Neuronal stem cell (in vitro differentiated cells): ENCODE measurements at regions not wholly inside any gene's neighbourhood (a gene's known extent, or its start where the extent isn't known, plus 50 kb on each side); places are given as distances from the start of the nearest gene placed in this dataset.

ENCODE experiments used
- DNase-seq: peaks from one replicate; pipeline ENCODE4 v3.0.0-alpha.2; 2013; ENCODE audit warnings: low spot score
- H2AFZ ChIP-seq: one replicate; pipeline ENCODE4 v1.6.1; 2013; ENCODE audit warnings: mild to moderate bottlenecking, low read length, inconsistent platforms
- H2AK5ac ChIP-seq: 2 replicates; pipeline ENCODE4 v1.6.1; 2013; ENCODE audit warnings: low read depth, mild to moderate bottlenecking, inconsistent platforms, low read length, moderate library complexity, mixed read lengths
- H2BK120ac ChIP-seq: 2 replicates; pipeline ENCODE4 v1.6.1; 2013; ENCODE audit warnings: low read depth, mild to moderate bottlenecking, inconsistent platforms, low read length, moderate library complexity, mixed read lengths
- H2BK12ac ChIP-seq: one replicate; pipeline ENCODE4 v1.6.1; 2013; ENCODE audit warnings: low read length, inconsistent platforms
- H2BK15ac ChIP-seq: 2 replicates; pipeline ENCODE4 v1.6.1; 2013; ENCODE audit warnings: mild to moderate bottlenecking, low read length, inconsistent platforms, mixed read lengths
- H2BK5ac ChIP-seq: one replicate; pipeline ENCODE4 v1.6.1; 2013; ENCODE audit warnings: inconsistent platforms, mild to moderate bottlenecking, low read length, moderate library complexity
- H3K14ac ChIP-seq: one replicate; pipeline ENCODE4 v1.6.1; 2013; ENCODE audit warnings: low read length, inconsistent platforms
- H3K18ac ChIP-seq: 2 replicates; pipeline ENCODE4 v1.6.1; 2013; ENCODE audit warnings: low read length, inconsistent platforms
- H3K23ac ChIP-seq: 2 replicates; pipeline ENCODE4 v1.6.1; 2013; ENCODE audit warnings: low read depth, mild to moderate bottlenecking, mixed read lengths, low read length, inconsistent platforms; ENCODE audit not compliant: poor library complexity
- H3K27ac ChIP-seq: replicated peaks from 3 replicates; pipeline ENCODE4 v1.5.1; 2013; ENCODE audit warnings: low read length, inconsistent platforms
- H3K27me3 ChIP-seq, 3 experiments: 2 replicates each; pipeline ENCODE4 v1.6.1; 2013; ENCODE audit warnings: low read length in 3 of 3, mild to moderate bottlenecking in 2 of 3, inconsistent platforms in 1 of 3, low read depth in 1 of 3, mixed read lengths in 1 of 3, moderate library complexity in 1 of 3; ENCODE audit not compliant: control insufficient read depth in 3 of 3, insufficient read depth in 3 of 3
- H3K36me3 ChIP-seq, 2 donors: replicated peaks in 1 of 2; 2 replicates each; pipeline ENCODE4 v1.6.1; 2013; ENCODE audit warnings: low read length in 2 of 2; ENCODE audit not compliant: control insufficient read depth in 2 of 2, insufficient read depth in 2 of 2
- H3K4ac ChIP-seq: 2 replicates; pipeline ENCODE4 v1.6.1; 2013; ENCODE audit warnings: inconsistent platforms, mild to moderate bottlenecking, low read length, moderate library complexity
- H3K4me1 ChIP-seq, 2 donors: 1 replicate in 1 of 2; 2 replicates in 1 of 2; pipeline ENCODE4 v1.6.1; 2013; ENCODE audit warnings: low read length in 2 of 2, low read depth in 1 of 2; ENCODE audit not compliant: control insufficient read depth in 2 of 2, insufficient read depth in 1 of 2
- H3K4me2 ChIP-seq: one replicate; pipeline ENCODE4 v1.6.1; 2013; ENCODE audit warnings: mild to moderate bottlenecking, low read length, inconsistent platforms; ENCODE audit not compliant: insufficient read depth, poor library complexity, severe bottlenecking
- H3K4me3 ChIP-seq, 2 donors: 2 replicates each; pipeline ENCODE4 v1.5.1; 2013; ENCODE audit warnings: low read length in 2 of 2, mild to moderate bottlenecking in 2 of 2, inconsistent platforms in 1 of 2, moderate library complexity in 1 of 2
- H3K79me1 ChIP-seq: one replicate; pipeline ENCODE4 v1.6.1; 2013; ENCODE audit warnings: low read depth, mild to moderate bottlenecking, inconsistent platforms, low read length, moderate library complexity
- H3K9ac ChIP-seq: one replicate; pipeline ENCODE4 v1.6.1; 2013; ENCODE audit warnings: mild to moderate bottlenecking, low read depth, low read length, inconsistent platforms; ENCODE audit not compliant: poor library complexity
- H3K9me3 ChIP-seq, 2 donors: replicated peaks in 1 of 2; 2 replicates each; pipeline versions ENCODE3 to v1.6.1; 2013; ENCODE audit warnings: low read length in 2 of 2, mild to moderate bottlenecking in 2 of 2, inconsistent platforms in 1 of 2, low read depth in 1 of 2, mixed read lengths in 1 of 2, moderate library complexity in 1 of 2; ENCODE audit not compliant: control insufficient read depth in 2 of 2, insufficient read depth in 1 of 2
- H4K8ac ChIP-seq: one replicate; pipeline ENCODE4 v1.6.1; 2013; ENCODE audit warnings: low read depth, mild to moderate bottlenecking, inconsistent platforms, low read length, moderate library complexity
- H4K91ac ChIP-seq: one replicate; pipeline ENCODE4 v1.6.1; 2013; ENCODE audit warnings: low read length, low read depth, mild to moderate bottlenecking, inconsistent platforms; ENCODE audit not compliant: poor library complexity
- WGBS, 2 donors: extraction: QIAGEN DNeasy Blood & Tissue Kit; methylation state at CpG; one replicate each; pipeline ENCODE4 v1.1.7; 2013; ENCODE audit warnings: missing lambda C conversion rate in 2 of 2, mixed read lengths in 1 of 2; ENCODE audit not compliant: insufficient read length in 2 of 2, insufficient replicate concordance in 1 of 2; ENCODE audit errors: extremely low coverage in 2 of 2; 5-methylcytosine and 5-hydroxymethylcytosine counted together

- 83% methylated on average over 1 of the region's 2 CpGs; no CpG with 5 or more reads in 1 of the 2 donors for WGBS, 2 donors
- no peak overlapping the region for H3K9ac ChIP-seq
- no peak overlapping the region for H3K18ac ChIP-seq
- H3K4me3 ChIP-seq: no peak overlapping the region
- no peak overlapping the region for H2AFZ ChIP-seq
- DNase-seq: no peak
- no peak overlapping the region for H3K14ac ChIP-seq
- no peaks in the 10 kb centered on the region for H3K9me3 ChIP-seq
- H3K4me2 ChIP-seq: no peak overlapping the region
- no peak overlapping the region for H2BK5ac ChIP-seq
- H2BK15ac ChIP-seq: no peak overlapping the region
- H3K27me3 ChIP-seq: no peaks in the 10 kb centered on the region
- H2BK120ac ChIP-seq: no peak overlapping the region
- no peak overlapping the region for H3K27ac ChIP-seq
- no peaks in the 10 kb centered on the region for H3K4me1 ChIP-seq
- no peak overlapping the region for H4K8ac ChIP-seq
- H2BK12ac ChIP-seq: no peak overlapping the region
- peaks cover 2% of the 10 kb centered on the region for H3K79me1 ChIP-seq
- H4K91ac ChIP-seq: no peak overlapping the region
- no peak overlapping the region for H3K4ac ChIP-seq
- H3K36me3 ChIP-seq: no peaks in the 10 kb centered on the region
- no peak overlapping the region for H3K23ac ChIP-seq
- H2AK5ac ChIP-seq: no peak overlapping the region
Measured at GRCh38 chr4:166323250-166323649, 450.2 kb downstream of the TLL1 start.

DNA sequence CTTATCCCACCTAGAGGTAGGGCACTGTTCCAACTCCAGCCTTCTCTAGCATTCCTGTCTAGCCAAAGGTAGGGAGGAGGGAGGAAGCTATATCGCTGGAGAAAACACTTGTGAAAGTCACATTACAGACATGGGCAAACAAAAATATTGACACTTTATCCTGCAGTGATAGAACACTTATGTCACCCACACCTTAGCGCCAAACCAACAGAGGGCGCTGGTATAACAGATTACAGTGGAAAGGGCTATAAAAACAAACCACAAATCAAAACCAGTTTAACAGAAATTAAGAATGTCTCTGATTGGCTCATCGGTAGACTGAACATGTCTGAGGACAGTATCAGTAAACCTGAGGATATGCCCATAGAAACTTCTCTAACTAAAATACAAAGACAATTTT lies 451.3 kb downstream of the TLL1 start:
- no peak overlapping the region for H2AK5ac ChIP-seq
- H3K23ac ChIP-seq: no peak overlapping the region
- no peaks in the 10 kb centered on the region for H3K9me3 ChIP-seq
- H3K36me3 ChIP-seq: no peaks in the 10 kb centered on the region
- no peak overlapping the region for H4K8ac ChIP-seq
- no peak overlapping the region for H2BK15ac ChIP-seq
- no peak overlapping the region for H2AFZ ChIP-seq
- H3K4me1 ChIP-seq: no peaks in the 10 kb centered on the region
- no peaks in the 10 kb centered on the region for H3K27me3 ChIP-seq
- no peaks in the 10 kb centered on the region for H3K79me1 ChIP-seq
- no peak overlapping the region for H3K4me2 ChIP-seq
- H3K4me3 ChIP-seq: no peak overlapping the region
- H2BK5ac ChIP-seq: no peak overlapping the region
- H2BK12ac ChIP-seq: no peak overlapping the region
- no CpG with 5 or more reads among the region's 4 CpGs for WGBS, 2 donors
- H3K14ac ChIP-seq: no peak overlapping the region
- H3K18ac ChIP-seq: no peak overlapping the region
- no peak overlapping the region for H2BK120ac ChIP-seq
- H3K9ac ChIP-seq: no peak overlapping the region
- DNase-seq: peak; percentile 5
- no peak overlapping the region for H4K91ac ChIP-seq
- no peak overlapping the region for H3K27ac ChIP-seq
- H3K4ac ChIP-seq: no peak overlapping the region

- H3K18ac ChIP-seq: no peak overlapping the region
- DNase-seq: no peak
- H3K4me3 ChIP-seq: no peak overlapping the region
- H4K91ac ChIP-seq: no peak overlapping the region
- H2AK5ac ChIP-seq: no peak overlapping the region
- H3K4me1 ChIP-seq: no peaks in the 10 kb centered on the region
- no peak overlapping the region for H2BK5ac ChIP-seq
- no peak overlapping the region for H2BK12ac ChIP-seq
- no peaks in the 10 kb centered on the region for H3K9me3 ChIP-seq
- no peaks in the 10 kb centered on the region for H3K79me1 ChIP-seq
- no peak overlapping the region for H3K4me2 ChIP-seq
- no peak overlapping the region for H4K8ac ChIP-seq
- H3K27ac ChIP-seq: no peak overlapping the region
- no peak overlapping the region for H2BK120ac ChIP-seq
- H3K4ac ChIP-seq: no peak overlapping the region
- no peak overlapping the region for H3K9ac ChIP-seq
- H3K36me3 ChIP-seq: no peaks in the 10 kb centered on the region
- no CpG with 5 or more reads among the region's 4 CpGs for WGBS, 2 donors
- no peak overlapping the region for H2BK15ac ChIP-seq
- no peak overlapping the region for H2AFZ ChIP-seq
- no peak overlapping the region for H3K23ac ChIP-seq
- no peak overlapping the region for H3K14ac ChIP-seq
- H3K27me3 ChIP-seq: no peaks in the 10 kb centered on the region
Measured at GRCh38 chr4:166335256-166335938, 462.4 kb downstream of the TLL1 start.

DNA sequence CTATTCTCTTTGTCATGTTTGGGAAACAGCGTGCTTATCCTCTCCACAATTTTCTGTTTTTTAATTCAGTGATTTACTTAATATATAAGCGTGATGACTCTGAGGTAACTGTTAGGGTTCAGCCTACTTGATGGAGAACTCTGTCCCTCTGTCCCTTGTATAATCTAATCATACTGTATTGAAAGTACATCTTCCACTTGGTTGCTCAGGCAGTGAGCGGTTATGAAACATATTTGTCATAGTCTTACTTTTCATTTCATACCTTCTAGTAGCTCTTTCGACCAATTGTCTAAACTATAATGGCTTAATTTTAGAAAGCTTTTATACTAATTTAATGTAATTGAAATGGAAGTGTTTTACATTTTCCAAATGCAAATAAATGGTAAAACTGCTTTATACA lies 469.0 kb downstream of the TLL1 start:
- DNase-seq: no peak
- no peak overlapping the region for H2BK120ac ChIP-seq
- no peaks in the 10 kb centered on the region for H3K36me3 ChIP-seq
- no peaks in the 10 kb centered on the region for H3K27me3 ChIP-seq
- H3K4me3 ChIP-seq: no peak overlapping the region
- no peak overlapping the region for H2BK12ac ChIP-seq
- no peak overlapping the region for H4K91ac ChIP-seq
- H2AK5ac ChIP-seq: no peak overlapping the region
- no peak overlapping the region for H3K4ac ChIP-seq
- no peak overlapping the region for H3K9ac ChIP-seq
- H3K18ac ChIP-seq: no peak overlapping the region
- H3K9me3 ChIP-seq: no peaks in the 10 kb centered on the region
- H2BK5ac ChIP-seq: no peak overlapping the region
- no CpG with 5 or more reads among the region's 4 CpGs for WGBS, 2 donors
- no peak overlapping the region for H2BK15ac ChIP-seq
- no peak overlapping the region for H3K27ac ChIP-seq
- no peak overlapping the region for H4K8ac ChIP-seq
- H3K4me2 ChIP-seq: no peak overlapping the region
- H3K79me1 ChIP-seq: no peaks in the 10 kb centered on the region
- H3K23ac ChIP-seq: no peak overlapping the region
- H3K14ac ChIP-seq: no peak overlapping the region
- H3K4me1 ChIP-seq: no peaks in the 10 kb centered on the region
- H2AFZ ChIP-seq: no peak overlapping the region
